Thoracic aorta (tissue), 2 donors: ENCODE measurements at regions not wholly inside any gene's neighbourhood (a gene's known extent, or its start where the extent isn't known, plus 50 kb on each side); places are given as distances from the start of the nearest gene placed in this dataset.

Source experiments
- ATAC-seq: fragments of 150-250 bp; one replicate; pipeline ENCODE4 v1.8.0; 2017; ENCODE audit warnings: low read depth; ENCODE audit not compliant: insufficient number of reproducible peaks, low FRiP score
- DNase-seq: peaks from one replicate; pipeline ENCODE4 v3.0.0-alpha.2; 2020; ENCODE audit warnings: low spot score
- H3K27ac ChIP-seq, 2 donors: fragments of 200-600 bp; sonication (generic); 1 replicate in 1 of 2; 2 replicates in 1 of 2; pipeline ENCODE4 v1.5.1; 2016; ENCODE audit warnings: mild to moderate bottlenecking in 2 of 2, moderate library complexity in 2 of 2
- H3K27me3 ChIP-seq: fragments of 200-600 bp; sonication (generic); replicated peaks from 2 replicates; pipeline ENCODE4 v1.6.0; 2016; ENCODE audit warnings: mild to moderate bottlenecking; ENCODE audit not compliant: insufficient read depth
- H3K36me3 ChIP-seq: fragments of 200-600 bp; sonication (generic); one replicate; pipeline ENCODE4 v1.5.1; 2016
- H3K4me1 ChIP-seq, 2 donors: fragments of 200-600 bp; sonication (generic); 1 replicate in 1 of 2; 2 replicates in 1 of 2; pipeline versions ENCODE4 v1.5.1 to v1.6.0; 2016; ENCODE audit warnings: low read depth in 2 of 2, mild to moderate bottlenecking in 1 of 2; ENCODE audit not compliant: control insufficient read depth in 1 of 2
- H3K4me3 ChIP-seq: fragments of 200-600 bp; sonication (generic); 2 replicates; pipeline ENCODE4 v1.5.1; 2016; ENCODE audit warnings: mild to moderate bottlenecking
- H3K9me3 ChIP-seq: fragments of 200-600 bp; sonication (generic); 2 replicates; pipeline ENCODE4 v1.5.1; 2016
- CTCF ChIP-seq: fragments of 200-600 bp; sonication (generic); IDR thresholded peaks from one replicate; pipeline ENCODE4 v1.5.1; 2019; ENCODE audit warnings: antibody characterized with exemption

GRCh38 chr6:130535242-130535641, 169.4 kb downstream of the TMEM200A start:
- H3K4me1 ChIP-seq, result no peaks in the 10 kb centered on the region
- DNase-seq (no peak), ATAC-seq (no peak)
- H3K4me3 ChIP-seq, result no peak overlapping the region
- no peaks in the 10 kb centered on the region for H3K36me3 ChIP-seq
- H3K27ac ChIP-seq, result no peak overlapping the region
- TF ChIP-seq CTCF, result no peak
- no peaks in the 10 kb centered on the region for H3K27me3 ChIP-seq
- H3K9me3 ChIP-seq, result no peaks in the 10 kb centered on the region

- Histone ChIP-seq H3K4me1 (no peaks in the 10 kb centered on the region), H3K27me3 (no peaks in the 10 kb centered on the region), H3K9me3 (no peaks in the 10 kb centered on the region), H3K27ac (no peak overlapping the region), H3K36me3 (no peaks in the 10 kb centered on the region), H3K4me3 (no peak overlapping the region)
- no peak for TF ChIP-seq CTCF
- DNase-seq, result no peak
- no peak for ATAC-seq
Measured at GRCh38 chr6:130537447-130537846, 171.6 kb downstream of the TMEM200A start.

DNA sequence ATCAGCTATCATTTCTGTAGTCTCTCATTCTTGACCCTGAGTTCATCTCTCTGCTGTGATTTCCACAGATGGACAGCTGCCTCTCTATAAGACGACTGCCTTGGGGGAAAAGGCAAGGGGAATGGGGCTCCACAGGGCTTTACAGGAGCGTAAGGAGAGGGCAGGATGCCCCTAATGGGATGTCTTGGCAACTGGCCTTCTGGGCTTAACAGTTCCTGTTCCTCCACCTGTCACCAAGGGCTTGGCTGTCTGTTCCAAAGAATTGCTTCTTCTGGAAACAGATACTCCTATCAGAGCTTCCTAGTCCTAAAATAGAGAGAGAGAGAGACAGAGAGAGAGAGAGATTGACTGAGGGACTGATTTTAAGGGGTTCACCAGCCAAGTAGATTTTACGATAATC, 181.9 kb downstream of the TMEM200A start:
- Histone ChIP-seq H3K4me3 (no peak overlapping the region), H3K27ac (no peak overlapping the region), H3K36me3 (no peaks in the 10 kb centered on the region), H3K9me3 (no peaks in the 10 kb centered on the region), H3K27me3 (no peaks in the 10 kb centered on the region), H3K4me1 (no peaks in the 10 kb centered on the region)
- ATAC-seq (no peak), DNase-seq (no peak)
- TF ChIP-seq CTCF, result no peak

DNA sequence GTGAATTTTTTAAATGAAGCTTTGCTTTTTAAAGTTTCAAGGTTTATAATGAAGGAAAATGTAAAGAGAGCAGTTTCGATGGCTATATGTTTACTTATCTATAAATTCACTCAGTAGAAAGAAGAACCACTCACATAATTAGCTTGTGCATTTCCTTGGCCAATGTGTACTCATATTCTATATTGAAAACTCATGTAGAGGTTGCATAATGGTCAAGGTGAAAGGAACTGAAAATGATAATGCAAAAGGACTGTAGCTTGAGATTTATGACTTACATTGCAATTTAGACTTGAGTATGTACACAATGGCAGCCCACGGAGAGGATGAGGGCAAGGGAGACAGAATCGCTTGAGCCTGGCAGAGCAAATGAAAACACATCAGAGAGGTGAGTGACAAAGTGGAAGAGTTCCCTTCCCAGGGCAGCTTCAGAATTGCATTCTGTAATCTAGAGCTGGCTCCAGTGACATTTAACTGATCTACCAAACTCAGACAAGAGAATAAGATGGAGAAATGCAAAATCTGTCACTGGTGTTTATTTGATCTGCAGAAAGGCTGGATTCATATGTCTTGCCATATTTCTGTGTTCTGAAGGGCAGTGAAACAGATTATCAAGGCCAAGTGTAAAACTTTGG, 191.8 kb downstream of the TMEM200A start:
- no peak for DNase-seq
- Histone ChIP-seq H3K36me3 (no peaks in the 10 kb centered on the region), H3K4me3 (no peak overlapping the region), H3K27me3 (no peaks in the 10 kb centered on the region), H3K9me3 (no peaks in the 10 kb centered on the region), H3K27ac (no peak overlapping the region), H3K4me1 (peaks cover 0 to 4% of the 10 kb centered on the region in 2 donors)
- no peak for TF ChIP-seq CTCF
- no peak for ATAC-seq

DNA sequence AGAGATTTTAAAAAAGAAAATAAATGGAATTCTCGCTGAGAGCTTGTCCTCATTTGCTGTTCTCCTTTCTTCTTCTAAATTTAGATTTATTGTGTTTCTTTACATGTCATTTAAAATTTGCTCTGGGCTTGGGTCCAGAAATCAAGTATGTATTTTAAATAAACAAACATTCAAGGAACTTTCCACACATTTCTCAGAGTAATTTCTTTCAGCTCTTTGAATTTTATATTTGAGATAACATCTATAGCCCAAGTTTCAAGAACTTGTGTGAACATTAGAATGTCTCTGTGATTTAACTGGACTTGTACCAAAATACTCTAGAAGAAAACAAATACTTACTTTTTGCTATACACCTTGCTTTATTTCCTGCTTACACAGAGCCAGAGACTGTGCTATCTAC, 192.3 kb downstream of the TMEM200A start:
- no peaks in the 10 kb centered on the region for H3K27me3 ChIP-seq
- no peak overlapping the region for H3K4me3 ChIP-seq
- no peak for ATAC-seq
- no peaks in the 10 kb centered on the region for H3K36me3 ChIP-seq
- H3K9me3 ChIP-seq, result no peaks in the 10 kb centered on the region
- DNase-seq, result no peak
- H3K4me1 ChIP-seq, result peaks cover 0 to 4% of the 10 kb centered on the region in 2 donors
- no peak overlapping the region for H3K27ac ChIP-seq
- no peak for TF ChIP-seq CTCF
